ENCODE measurements at regions not wholly inside any gene's neighbourhood (a gene's known extent, or its start where the extent isn't known, plus 50 kb on each side); places are given as distances from the start of the nearest gene placed in this dataset.
"Not testable (repeated sequence)": the region's sequence is repeated elsewhere in the genome, so short reads cannot be mapped to it uniquely, and the experiment has no call there.

- peak; percentile 20 for DNase-seq
These were observed 76.8 kb upstream of the RTL6 start for GRCh38 chr22:44574640-44575380.

- no peak for DNase-seq
These were observed 76.1 kb upstream of the RTL6 start for GRCh38 chr22:44574057-44574639.

GRCh38 chr22:44573451-44573850 is 75.4 kb upstream of the RTL6 start:
- peak; percentile 7 for DNase-seq

DNA sequence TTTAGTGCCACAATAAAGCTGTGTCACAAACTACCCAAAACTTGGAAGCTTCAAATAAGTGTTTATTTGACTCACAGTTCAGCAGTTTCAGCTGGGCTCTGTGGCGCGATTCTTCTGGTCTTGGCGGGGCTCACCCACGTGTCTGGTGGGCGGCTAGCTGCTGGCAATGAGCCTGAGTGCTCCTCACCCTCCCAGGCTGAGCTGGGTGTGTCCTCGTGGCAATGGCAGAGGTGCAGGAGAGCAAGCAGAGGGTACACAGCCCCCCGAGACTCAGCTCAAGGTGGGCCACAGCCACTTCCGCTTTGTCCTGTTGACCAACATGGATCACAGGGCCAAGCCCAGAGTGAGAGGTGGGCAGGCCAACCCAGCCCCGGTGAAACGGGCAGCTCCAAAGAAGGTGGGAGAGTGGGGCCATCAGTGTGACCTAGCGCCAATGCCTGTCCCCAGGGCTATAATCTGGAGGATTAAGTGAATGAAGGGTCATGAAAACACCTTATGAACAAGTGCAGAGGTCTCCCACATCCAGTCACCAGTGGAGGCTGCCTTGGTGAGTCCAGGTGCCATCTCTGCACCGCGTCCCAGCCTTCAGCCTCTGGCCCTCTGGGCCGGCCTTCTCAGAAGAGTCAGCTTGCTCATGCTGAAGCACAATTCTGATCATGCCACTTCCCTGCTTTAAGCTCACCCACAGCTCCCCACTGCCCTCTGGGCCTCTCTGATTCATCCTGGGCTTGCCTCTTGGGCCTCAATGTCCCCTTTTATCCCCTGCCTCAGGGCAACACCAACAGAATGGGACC is 74.6 kb upstream of the RTL6 start:
- no peak for DNase-seq

DNA sequence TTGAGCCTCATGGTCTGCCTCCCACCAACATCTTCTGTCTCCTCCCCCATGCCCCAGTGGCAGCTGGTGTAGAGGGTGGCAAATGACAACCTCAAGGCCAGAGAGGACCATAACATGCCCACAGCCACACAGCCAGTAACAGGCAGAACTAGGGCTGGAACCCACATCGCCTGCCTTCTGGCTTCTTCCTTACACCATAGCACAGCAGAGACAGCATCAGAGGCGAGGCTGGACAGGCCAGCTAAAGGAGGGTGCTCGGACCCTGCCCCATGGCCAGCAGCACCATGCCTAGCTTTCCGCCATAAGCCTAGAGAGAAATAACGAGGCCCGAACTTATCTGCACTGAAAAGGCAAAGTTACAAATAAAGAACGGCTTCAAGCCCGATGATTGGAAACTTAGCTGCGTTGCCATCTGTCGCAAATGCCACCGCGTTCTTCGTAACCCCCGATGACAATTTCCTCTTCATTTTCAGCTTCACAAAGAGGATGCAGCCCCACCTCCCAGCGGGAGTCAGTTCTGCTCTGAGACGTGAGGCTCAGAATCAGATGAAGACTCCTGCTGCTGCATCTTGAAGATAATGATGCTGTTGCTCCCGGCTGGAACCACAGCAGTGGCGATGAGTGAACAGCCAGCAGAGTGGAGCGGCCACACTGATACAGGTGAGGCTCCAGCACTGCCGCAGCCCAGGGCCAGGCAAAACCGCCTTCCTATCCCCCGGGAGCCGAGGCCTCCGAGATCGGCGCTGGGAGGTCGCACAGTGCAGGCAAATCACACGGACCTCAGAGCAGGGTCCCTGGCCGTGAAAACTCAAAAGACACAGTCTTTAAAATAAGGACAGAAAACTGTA is 73.8 kb upstream of the RTL6 start:
- DNase-seq: no peak

GRCh38 chr22:44570476-44571445 is 72.7 kb upstream of the RTL6 start:
- DNase-seq: no peak

GRCh38 chr22:44569561-44569991 is 71.5 kb upstream of the RTL6 start:
- no peak for DNase-seq

DNA sequence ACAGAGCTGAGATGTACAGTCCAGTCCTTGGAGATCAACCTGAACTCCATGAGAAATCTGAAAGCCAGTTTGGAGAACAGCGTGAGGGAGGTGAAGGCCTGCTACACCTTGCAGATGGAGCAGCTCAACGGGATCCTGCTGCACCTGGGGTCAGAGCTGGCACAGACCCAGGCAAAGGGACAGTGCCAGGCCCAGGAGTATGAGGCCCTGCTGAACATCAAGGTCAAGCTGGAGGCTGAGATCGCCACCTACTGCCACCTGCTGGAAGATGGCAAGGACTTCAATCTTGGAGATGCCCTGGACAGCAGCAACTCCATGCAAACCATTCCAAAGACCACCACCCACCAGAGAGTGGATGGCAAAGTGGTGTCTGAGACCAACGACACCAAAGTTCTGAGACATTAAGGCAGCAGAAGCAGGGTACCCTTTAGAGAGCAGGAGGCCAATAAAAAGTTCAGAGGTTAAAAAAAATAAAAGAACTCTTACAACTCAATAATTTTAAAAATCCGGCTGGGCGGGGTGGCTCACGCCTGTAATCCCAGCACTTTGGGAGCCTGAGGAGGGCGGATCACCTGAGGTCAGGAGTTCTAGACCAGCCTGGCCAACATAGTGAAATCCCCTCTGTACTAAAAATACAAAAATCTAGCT is 69.9 kb upstream of the RTL6 start:
- peak; percentile 48 for DNase-seq

GRCh38 chr22:44567378-44567841 is 69.4 kb upstream of the RTL6 start:
- DNase-seq: not testable (repeated sequence)

GRCh38 chr22:44566911-44567310 is 68.9 kb upstream of the RTL6 start:
- no peak for DNase-seq

DNA sequence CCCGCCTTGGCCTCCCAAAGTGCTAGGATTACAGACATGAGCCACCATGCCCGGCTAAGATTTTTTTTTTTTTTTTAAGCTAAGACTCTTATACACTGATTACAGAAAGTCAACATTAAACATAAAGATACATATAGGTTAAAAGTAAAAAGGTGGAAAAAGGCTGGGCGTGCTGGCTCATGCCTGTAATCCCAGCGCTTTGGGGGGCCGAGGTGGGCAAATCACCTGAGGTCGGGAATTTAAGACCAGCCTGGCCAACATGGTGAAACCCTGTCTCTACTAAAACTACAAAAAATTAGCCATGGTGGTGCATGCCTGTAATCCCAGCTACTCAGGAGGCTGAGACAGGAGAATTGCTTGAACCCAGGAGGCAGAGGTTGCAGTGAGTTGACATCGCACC is 64.6 kb upstream of the RTL6 start:
- not testable (repeated sequence) for DNase-seq

DNA sequence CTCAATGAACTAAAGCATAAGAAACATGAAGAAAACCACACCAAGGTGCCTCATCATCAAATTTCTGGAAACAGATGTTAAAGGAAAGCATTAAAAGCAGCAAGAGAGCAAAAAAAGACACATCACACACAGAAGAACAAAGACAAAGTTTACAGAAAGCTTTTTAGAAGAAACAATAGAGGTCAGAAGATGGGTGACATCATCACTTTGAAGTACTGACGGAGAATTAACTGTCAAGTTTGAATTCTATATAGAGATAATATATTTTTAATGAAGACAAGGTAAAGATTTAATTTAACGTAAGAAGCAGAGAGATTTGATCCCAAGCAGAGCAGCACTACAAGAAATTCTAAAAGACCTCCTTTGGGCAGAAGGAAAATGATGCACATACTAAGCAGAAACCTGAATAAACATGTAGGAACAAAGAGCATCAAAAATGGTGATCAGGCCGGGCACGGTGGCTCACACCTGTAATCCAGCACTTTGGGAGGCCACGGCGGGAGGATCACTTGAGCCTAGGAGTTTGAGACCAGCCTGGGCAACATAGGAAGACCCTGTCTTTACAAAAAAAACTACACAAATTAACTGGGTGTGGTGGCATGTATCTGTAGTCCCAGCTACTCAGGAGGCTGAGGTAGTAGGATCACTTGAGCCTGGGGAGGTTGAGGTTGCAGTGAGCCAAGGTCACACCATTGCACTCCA is 63.3 kb upstream of the RTL6 start:
- no peak for DNase-seq

DNA sequence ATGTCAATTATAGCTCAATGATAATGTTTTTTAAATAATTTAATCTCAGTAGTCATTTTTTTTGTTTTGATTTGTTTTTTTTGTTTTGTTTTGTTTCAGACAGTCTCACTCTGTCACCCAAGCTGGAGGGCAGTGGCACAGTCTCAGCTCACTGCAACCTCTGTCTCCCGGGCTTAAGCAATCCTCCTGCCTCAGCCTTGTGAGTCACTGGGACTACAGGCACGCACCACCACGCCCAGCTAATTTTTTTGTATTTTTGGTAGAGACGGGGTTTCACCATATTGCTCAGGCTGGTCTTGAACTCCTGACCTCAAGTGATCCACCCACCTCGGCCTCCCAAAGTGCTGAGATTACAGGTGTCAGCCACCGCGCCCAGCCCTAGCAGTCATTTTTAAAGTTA is 60.6 kb upstream of the RTL6 start:
- DNase-seq: not testable (repeated sequence)

DNA sequence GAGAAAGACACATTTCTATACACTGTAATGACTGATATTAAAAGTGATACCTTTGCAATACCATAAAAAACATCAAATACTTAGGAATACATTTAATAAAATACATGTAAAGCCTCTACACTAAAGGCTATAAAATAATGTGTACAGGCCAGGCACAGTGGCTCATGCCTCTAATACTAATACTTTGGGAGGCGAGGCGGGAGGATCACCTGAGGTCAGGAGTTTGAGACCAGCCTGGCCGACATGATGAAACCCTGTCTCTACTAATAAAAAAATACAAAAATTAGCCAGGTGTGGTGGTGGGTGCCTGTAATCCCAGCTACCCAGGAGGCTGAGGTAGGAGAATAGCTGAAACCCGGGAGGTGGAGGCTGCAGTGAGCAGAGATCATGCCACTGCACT is 59.8 kb upstream of the RTL6 start:
- peak; percentile 2 for DNase-seq

DNA sequence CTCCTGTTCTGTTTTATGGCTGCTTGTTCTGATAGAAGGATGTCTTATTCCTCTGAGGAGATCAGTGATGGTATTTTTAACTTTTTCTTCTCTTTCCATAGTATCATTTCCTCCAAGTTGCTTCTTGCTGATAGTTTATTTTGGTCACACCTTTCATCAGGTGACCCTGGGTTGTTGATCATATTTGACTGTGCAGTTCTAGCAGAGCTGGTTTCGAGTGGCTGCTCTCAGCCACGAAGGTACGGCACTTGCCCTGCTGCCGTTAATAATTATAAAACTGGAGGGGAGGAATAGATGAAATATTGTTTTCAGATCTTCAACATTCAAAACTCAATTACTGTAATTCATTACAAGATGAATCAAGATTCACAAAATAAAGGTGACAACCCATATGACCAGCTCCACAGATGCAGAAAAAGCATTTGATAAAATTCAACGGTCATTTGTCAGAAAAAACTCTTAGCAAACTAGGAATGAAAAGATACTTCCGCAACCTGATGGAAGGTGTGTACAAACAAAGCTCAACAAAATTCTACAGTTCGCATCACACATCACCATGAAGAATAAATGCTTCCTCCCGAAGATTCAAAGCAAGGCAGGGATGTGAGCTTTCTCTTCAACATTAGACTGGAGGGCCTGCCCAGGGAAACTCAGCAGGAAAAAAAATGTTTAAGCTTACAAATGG is 59.2 kb upstream of the RTL6 start:
- DNase-seq: no peak

- no peak for DNase-seq
These were observed 57.6 kb upstream of the RTL6 start for GRCh38 chr22:44555597-44555996.

DNA sequence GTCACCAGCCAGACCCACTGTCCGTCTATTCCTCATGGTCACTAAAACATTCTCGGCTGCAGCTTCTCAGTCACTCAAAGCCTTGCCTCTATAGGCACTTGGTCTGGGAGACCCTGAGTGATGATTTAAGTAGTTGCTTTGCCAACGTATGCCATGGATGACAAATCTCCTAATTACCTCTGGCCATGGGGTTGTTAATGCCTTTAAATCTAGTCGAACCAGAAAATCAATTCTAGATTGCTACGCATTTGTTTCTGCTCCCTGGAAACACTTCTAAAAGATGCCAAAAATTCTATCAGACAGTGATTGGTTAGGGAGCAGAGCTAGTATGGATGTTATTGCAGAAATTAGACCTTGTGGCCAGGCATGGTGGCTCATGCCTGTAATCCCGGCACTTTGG is 57.0 kb upstream of the RTL6 start:
- no peak for DNase-seq

DNA sequence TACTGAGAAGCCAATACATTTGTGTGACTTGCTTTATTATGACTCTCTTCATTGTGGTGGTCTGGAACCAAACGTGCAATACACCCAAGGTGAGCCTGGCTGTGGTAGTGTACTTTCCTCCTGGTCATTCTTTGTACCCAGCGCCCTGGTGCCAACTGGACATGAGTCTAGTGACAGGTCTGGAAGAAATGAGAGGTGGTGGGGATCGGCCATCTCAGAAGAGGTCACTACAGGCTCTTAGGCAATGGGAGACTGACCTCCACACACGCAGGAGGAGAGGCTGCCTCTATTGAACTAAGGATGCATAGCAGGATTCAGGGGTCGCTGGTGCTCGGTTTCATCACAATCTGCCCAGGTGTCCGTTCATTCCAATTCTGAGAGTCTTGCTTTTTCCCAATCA is 56.4 kb upstream of the RTL6 start:
- DNase-seq: no peak

DNA sequence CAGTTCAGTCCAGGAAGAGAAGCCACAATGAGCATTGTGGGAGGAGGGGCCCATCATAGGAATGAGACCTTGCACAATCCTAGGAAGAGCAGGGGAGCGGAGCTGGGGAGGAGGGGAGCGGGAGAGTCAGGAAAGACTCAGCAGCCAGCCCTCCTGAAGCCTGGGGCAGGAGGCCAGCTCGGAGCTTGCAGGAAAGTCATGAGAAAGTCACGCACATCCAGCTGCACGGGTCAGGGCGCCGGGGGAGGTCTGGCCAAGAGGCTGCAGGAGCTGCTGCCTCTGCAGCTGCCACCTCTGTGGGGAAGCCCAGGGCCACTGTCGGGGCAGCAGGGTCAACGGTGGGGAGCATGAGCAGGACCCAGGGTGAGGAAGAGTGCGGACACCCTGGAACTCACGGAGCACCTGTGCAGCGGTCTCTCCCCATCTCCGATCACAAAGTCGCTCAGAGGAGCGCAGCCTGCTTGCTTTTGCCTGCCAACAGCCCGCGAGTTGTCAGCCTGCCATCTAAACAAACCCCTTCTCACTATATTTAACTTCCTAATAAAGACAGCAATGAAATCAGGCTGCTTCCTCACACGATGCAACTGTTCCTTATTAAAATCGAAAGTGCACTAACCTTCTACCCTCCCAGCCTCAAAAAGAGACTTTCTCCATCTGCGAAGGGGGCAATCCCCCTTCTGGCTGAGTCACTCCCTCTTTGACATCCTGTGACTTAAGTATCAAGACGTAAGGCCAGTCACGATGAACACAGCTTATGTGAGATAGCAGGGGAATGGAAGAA is 52.9 kb upstream of the RTL6 start:
- DNase-seq: no peak

All from activated CD4-positive, CD25-positive, alpha-beta regulatory T cell treated with anti-CD3 and anti-CD28 coated beads, Interleukin-2, amount 50 U/mL, for 72 hours (primary cell).